Body of pancreas (tissue), 4 donors: ENCODE measurements at regions not wholly inside any gene's neighbourhood (a gene's known extent, or its start where the extent isn't known, plus 50 kb on each side); places are given as distances from the start of the nearest gene placed in this dataset.

Experiments
- ATAC-seq: fragments of 150-250 bp; one replicate; pipeline ENCODE4 v1.9.1; 2016
- DNase-seq, 4 donors: peaks; one replicate each; pipeline ENCODE4 v3.0.0-alpha.2; 2019
- H3K27ac ChIP-seq, 4 donors: fragments of 200-600 bp; sonication (generic); 1 replicate in 3 of 4; 2 replicates in 1 of 4; pipeline versions ENCODE4 v1.5.1 to v1.6.1; 2016 to 2019; ENCODE audit warnings: mild to moderate bottlenecking in 1 of 4, mixed read lengths in 1 of 4, moderate library complexity in 1 of 4
- H3K27me3 ChIP-seq, 2 donors: fragments of 200-600 bp; sonication (generic); one replicate each; pipeline ENCODE4 v1.6.0; 2016; ENCODE audit warnings: mild to moderate bottlenecking in 1 of 2
- H3K36me3 ChIP-seq, 2 donors: fragments of 200-600 bp; sonication (generic); replicated peaks in 1 of 2; 2 replicates each; pipeline ENCODE4 v1.5.1; 2016; ENCODE audit warnings: low read depth in 2 of 2; ENCODE audit not compliant: insufficient read depth in 1 of 2
- H3K4me1 ChIP-seq: fragments of 200-600 bp; sonication (generic); one replicate; pipeline ENCODE4 v1.6.0; 2016
- H3K4me3 ChIP-seq, 2 donors: fragments of 200-600 bp; sonication (generic); 1 replicate in 1 of 2; 2 replicates in 1 of 2; pipeline ENCODE4 v1.5.1; 2016 to 2019
- H3K9me3 ChIP-seq, 3 donors: fragments of 200-600 bp; sonication (generic); 1 replicate in 2 of 3; 2 replicates in 1 of 3; pipeline ENCODE4 v1.5.1; 2016
- CTCF ChIP-seq, 7 experiments: fragments of 450-650 bp in 4 of 7; fragments of 200-600 bp in 3 of 7; sonication (generic) in 3 of 7; IDR thresholded peaks; one replicate each; pipeline ENCODE4 v1.5.1; 2016 to 2019; ENCODE audit warnings: antibody characterized with exemption in 7 of 7
- POLR2A ChIP-seq, 3 donors: fragments of 450-650 bp; IDR thresholded peaks; one replicate each; pipeline ENCODE4 v1.6.1; 2016; ENCODE audit warnings: antibody characterized with exemption in 3 of 3, mild to moderate bottlenecking in 2 of 3
- WGBS, 2 donors: methylation state at CpG; one replicate each; pipeline ENCODE4 v1.1.5; 2017; 5-methylcytosine and 5-hydroxymethylcytosine counted together
- intact Hi-C: fragments of 100-400 bp; cut with DNase I; formaldehyde crosslinking; loops from one replicate; pipeline ENCODE4 v1.15.1; 2023

- H3K4me1 ChIP-seq: no peaks in the 10 kb centered on the region
- TF ChIP-seq POLR2A (IDR thresholded peaks at IDR 0.05) (no peak), CTCF (IDR thresholded peaks at IDR 0.05) (no peak)
- no peaks in the 10 kb centered on the region for H3K36me3 ChIP-seq
- 59% methylated on average over 1 of the region's 1 CpG; no CpG with 5 or more reads in 1 of the 2 donors for WGBS, 2 donors
- intact Hi-C loops: no loop called here
- no peaks in the 10 kb centered on the region for H3K27me3 ChIP-seq
- H3K4me3 ChIP-seq: no peak overlapping the region
- DNase-seq (no peak), ATAC-seq (no peak)
- H3K9me3 ChIP-seq: no peaks in the 10 kb centered on the region
- H3K27ac ChIP-seq: no peak overlapping the region
These were observed 106.9 kb upstream of the PPFIA2 start for GRCh38 chr12:81866081-81866480.

- no peaks in the 10 kb centered on the region for H3K36me3 ChIP-seq
- H3K9me3 ChIP-seq: no peaks in the 10 kb centered on the region
- H3K27ac ChIP-seq: no peak overlapping the region
- WGBS, 2 donors: 51 to 55% methylated on average over 1 of the region's 1 CpG
- no peak for ATAC-seq
- TF ChIP-seq CTCF (IDR thresholded peaks at IDR 0.05): no peak
- intact Hi-C loops: no loop called here
- peaks cover 4% of the 10 kb centered on the region for H3K4me1 ChIP-seq
- no peaks in the 10 kb centered on the region for H3K27me3 ChIP-seq
- H3K4me3 ChIP-seq: no peak overlapping the region
- no peak for DNase-seq
These were observed 104.3 kb upstream of the PPFIA2 start for GRCh38 chr12:81863406-81863805.

GRCh38 chr12:81859521-81859920 lies 100.4 kb upstream of the PPFIA2 start:
- peak; percentile 84 for ATAC-seq
- Histone ChIP-seq H3K4me1 (peaks cover 4% of the 10 kb centered on the region), H3K27ac (peak overlapping the region in 1 of 4 donors; percentile 3), H3K4me3 (no peak overlapping the region), H3K9me3 (no peaks in the 10 kb centered on the region), H3K27me3 (no peaks in the 10 kb centered on the region), H3K36me3 (no peaks in the 10 kb centered on the region)
- no peak for TF ChIP-seq CTCF (IDR thresholded peaks at IDR 0.05)
- TF ChIP-seq POLR2A (IDR thresholded peaks at IDR 0.05): no peak
- intact Hi-C loops: no loop called here
- 20 to 27% methylated on average over 3 of the region's 3 CpGs for WGBS, 2 donors
- peak in 1 of 4 donors; percentile 46 for DNase-seq

- Histone ChIP-seq H3K36me3 (no peaks in the 10 kb centered on the region), H3K27ac (no peak overlapping the region), H3K4me3 (no peak overlapping the region), H3K27me3 (no peaks in the 10 kb centered on the region), H3K9me3 (no peaks in the 10 kb centered on the region), H3K4me1 (no peaks in the 10 kb centered on the region)
- intact Hi-C loops: no loop called here
- ATAC-seq: no peak
- no peak for TF ChIP-seq CTCF (IDR thresholded peaks at IDR 0.05)
- no peak for TF ChIP-seq POLR2A (IDR thresholded peaks at IDR 0.05)
- DNase-seq: no peak
These were observed 84.4 kb upstream of the PPFIA2 start for GRCh38 chr12:81843599-81843998.

- no peak overlapping the region for H3K27ac ChIP-seq
- H3K4me3 ChIP-seq: no peak overlapping the region
- H3K4me1 ChIP-seq: no peaks in the 10 kb centered on the region
- intact Hi-C loops: no loop called here
- no peak for ATAC-seq
- H3K36me3 ChIP-seq: no peaks in the 10 kb centered on the region
- DNase-seq: no peak
- no peaks in the 10 kb centered on the region for H3K9me3 ChIP-seq
- WGBS, 2 donors: 75 to 81% methylated on average over 3 of the region's 3 CpGs
- TF ChIP-seq CTCF (IDR thresholded peaks at IDR 0.05) (no peak), POLR2A (IDR thresholded peaks at IDR 0.05) (no peak)
- H3K27me3 ChIP-seq: no peaks in the 10 kb centered on the region
These were observed 76.6 kb upstream of the PPFIA2 start for GRCh38 chr12:81835783-81836182.
